GM21529 (cell line): ENCODE measurements at regions not wholly inside any gene's neighbourhood (a gene's known extent, or its start where the extent isn't known, plus 50 kb on each side); places are given as distances from the start of the nearest gene placed in this dataset.
"Not testable (repeated sequence)": the region's sequence is repeated elsewhere in the genome, so short reads cannot be mapped to it uniquely, and the experiment has no call there.

Experiments used
- ATAC-seq: cut with Tn5 transposase; IDR thresholded peaks from one replicate; pipeline ENCODE4 v1.9.1; 2021; ENCODE audit not compliant: unreplicated experiment

DNA sequence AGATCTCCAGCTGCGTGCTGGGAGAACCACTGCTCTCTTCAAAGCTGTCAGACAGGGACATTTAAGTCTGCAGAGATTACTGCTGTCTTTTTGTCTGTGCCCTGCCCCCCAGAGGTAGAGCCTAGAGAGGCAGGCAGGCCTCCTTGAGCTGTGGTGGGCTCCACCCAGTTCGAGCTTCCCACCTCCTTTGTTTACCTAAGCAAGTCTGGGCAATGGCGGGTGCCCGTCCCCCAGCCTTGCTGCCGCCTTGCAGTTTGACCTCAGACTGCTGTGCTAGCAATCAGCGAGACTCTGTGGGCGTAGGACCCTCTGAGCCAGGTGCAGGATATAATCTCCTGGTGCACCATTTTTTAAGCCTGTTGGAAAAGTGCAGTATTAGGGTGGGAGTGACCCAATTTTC is 128.6 kb downstream of the ACTR3 start:
- ATAC-seq = not testable (repeated sequence)

DNA sequence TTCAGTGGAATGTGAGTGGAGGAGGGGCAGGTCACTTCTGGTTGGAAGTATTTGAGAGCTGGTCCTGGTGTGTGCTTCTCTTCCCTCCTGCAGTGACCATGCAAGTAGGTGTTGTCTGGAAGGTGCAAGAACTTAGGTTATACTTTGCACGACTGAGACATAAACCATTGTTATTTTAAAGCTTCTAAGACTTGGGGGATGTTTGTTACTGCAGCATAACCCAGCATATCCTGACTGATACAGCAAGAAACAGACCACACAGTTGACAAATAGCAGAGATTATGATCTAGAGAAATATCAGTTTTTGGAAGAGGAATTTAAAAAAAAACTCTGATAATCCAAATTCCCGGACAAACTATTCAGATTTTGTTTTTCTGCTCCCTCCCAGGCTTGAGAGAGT is 130.8 kb downstream of the ACTR3 start:
- no peak for ATAC-seq

DNA sequence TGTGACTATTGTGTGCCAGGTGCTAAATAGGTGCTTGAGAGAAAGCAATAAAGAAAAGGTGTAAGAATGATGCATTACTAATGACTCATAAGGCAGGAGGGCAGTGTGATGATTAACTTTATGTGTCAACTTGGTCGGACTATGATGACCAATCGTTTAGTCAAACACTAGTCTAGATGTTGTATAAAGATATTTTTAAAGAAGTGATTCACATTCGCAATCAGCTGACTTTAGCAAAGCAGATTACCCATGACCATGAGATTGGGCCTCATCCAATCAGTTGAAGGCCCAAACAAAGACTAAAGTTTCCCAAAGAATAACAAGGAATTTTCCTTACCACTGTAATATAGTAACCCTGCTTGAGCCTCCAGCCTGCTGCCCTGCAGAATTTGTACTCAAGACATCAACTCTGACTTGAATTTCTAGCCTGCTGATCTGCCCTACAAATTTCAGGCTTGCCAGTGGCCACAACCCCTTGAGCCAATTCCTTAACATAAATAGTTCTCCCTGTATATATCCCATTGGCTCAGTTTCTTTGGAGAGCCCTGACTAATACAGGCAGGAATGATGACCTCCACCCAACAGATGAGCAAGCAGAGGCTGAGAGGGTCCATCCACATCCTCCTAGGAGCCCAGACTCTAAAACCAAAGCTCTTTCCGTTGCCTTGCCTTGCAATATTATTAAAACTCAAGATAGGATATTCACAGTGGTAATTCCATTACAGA is 132.6 kb downstream of the ACTR3 start:
- no peak for ATAC-seq

DNA sequence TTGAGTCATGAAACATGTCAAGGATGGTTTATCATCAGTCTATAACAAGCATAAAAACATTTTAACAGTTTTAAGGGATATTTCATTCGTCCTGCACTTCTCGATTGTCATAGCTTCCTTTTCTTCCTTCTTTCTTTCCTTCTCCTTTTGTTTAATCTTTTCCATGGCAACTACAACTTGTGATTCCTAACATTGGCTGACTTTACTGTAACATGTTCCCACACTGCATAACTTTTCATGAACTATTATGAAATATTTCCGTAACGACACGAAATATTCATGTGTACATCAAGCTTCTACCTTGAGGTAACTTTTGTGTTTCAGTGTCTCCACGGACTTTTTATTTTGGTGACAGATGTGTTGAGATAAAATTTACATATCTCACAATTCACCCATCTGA is 134.4 kb downstream of the ACTR3 start:
- no peak for ATAC-seq

DNA sequence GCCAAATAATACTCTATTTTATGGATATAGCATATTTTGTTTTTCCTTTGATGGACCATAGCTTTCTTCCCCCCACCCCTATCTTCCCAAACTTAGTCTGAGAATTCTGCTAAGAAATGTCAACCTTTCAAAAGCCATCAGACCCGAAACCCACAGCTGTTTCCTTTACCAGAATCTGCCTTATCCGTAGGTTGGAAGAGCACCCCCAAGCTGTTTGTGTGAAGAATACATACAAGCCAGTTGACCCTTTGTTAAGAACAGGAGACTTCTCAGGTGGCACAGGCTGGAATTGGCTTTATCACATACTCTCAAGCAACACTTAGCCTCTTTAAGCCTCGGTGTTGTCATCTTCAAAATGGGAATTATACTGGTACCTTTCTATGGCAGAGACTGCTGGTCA is 135.1 kb downstream of the ACTR3 start:
- ATAC-seq = no peak

DNA sequence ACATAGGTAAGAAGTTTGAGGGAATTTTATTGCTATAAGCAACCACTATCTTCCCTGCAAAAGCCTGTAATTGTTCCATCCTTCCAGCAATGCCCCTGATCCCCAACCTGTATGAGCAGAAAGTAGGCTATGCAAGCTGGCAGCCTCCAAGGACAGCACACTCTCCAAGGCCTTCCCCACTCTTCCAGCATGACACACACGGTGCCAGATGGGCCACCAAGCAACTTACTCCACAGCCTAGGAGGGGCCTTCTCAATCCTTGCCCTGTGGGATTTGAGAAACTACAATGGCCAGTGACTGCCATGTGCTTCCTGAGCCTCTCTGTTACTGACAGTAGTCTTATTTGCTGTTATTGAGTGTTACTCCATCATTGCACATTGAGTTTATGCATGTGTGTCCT is 137.5 kb downstream of the ACTR3 start:
- no peak for ATAC-seq

DNA sequence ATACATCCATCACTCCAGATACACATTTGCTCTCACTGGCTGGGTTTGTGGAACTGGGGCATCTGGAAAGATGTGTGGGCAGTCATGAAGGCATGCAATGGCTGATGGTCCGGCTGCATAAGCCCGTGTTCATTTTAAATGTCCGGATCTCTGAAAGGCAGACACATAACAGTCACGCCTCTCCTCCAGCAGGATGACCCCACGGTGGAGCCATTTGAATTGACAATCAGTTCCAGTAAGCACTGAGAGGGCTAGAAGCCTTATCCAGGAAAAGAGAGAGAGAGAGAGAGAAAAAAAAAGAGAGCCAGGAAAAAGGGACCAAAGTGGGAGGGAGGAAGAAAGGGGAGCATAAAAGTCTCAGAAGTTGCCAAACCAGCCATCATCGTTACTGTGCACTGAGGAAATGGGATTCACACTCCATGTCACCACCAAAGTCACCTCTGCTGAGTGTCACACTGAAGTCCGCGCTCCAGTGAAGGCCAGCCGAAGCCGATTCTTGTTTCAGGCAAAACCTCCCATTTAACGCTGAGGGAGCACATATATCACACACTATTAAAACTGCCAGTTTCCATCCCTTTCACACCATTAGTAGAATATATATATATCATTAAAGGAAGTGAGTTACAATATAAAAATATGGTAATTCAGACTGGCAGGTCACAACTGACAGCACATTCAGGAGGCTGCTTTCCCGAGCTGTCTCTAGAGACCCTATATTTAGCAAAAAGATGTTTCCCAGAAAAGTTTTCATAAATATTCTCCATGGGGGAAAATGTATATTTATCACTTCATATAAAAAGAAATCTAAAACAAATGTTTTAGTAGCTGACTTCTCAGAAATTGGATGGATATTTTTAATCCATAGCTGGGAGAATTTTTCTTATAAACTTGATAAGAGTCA is 142.0 kb downstream of the ACTR3 start:
- ATAC-seq = no peak

DNA sequence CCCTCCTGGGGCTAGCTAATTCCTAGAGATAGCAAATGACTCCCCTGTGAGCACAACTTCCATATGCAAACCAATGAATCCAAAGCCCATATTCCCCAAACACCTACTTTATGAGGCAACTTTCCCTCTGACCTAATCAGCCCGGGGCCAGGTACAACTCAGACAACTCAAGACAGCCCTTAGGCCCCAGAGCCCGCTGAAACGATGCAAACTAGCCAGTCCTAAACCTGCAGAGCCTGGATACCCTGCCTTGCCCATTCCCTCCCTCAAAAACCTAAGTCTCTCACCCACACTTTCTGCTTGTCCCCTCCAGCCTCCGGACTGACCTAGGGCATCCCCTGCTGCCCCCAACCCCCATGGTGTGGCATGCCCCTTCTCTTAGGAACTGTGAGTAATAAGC is 142.8 kb downstream of the ACTR3 start:
- ATAC-seq = no peak

DNA sequence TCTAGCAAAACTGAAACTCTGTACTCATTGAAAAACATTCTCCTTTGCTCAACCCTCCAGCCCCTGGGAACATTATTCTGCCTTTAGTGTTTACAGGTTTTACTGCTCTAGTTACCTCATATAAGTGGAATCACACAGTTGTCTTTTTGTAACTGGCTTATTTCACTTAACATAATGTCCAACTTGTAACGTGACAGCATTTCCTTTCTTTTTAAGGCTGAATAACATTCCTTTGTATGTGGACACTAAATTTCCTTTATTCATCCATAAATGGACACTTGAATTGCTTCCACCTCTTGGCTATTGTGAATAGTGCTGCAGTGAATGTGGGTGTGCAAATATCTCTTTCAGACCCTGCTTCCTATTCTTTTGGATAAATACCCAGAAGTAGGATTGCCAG is 144.9 kb downstream of the ACTR3 start:
- ATAC-seq = no peak

DNA sequence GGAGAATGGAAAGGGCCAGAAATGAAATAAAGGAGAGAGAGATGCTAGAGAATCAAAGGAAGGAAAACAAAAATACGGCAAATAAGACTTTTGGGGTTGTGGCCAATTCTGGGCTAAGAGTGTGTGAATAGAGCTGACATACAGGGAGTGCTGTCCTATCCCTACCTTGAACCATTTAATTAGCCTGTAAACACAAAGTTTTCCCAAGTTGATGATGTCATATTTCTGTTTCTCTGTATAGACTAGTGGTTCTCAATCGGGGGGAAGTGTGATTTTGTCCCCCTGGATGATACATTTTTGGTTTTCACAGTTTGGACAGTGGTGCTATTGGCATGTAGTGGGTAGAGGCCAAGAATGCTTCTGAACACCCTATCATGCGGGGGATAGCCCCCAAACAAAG is 148.8 kb downstream of the ACTR3 start:
- no peak for ATAC-seq

DNA sequence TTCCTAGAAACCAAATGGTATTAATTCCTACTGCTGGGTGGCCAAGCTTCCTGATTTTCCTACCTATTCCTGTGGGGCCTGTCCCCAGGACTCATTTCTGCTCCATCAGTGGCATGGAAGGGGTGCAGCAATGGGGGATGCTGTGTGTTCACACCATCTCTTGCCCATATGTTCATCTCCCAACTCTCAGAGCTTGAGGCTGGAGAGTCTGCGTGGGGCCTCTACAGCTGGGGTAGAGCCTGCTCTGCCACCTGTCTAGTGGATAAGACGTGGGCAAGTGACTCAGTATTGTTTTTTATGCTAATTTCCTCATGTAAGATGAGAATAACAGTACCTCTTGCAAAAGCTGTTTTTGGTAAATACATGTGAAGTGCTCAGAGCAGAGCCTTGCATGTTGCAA is 149.8 kb downstream of the ACTR3 start:
- no peak for ATAC-seq

DNA sequence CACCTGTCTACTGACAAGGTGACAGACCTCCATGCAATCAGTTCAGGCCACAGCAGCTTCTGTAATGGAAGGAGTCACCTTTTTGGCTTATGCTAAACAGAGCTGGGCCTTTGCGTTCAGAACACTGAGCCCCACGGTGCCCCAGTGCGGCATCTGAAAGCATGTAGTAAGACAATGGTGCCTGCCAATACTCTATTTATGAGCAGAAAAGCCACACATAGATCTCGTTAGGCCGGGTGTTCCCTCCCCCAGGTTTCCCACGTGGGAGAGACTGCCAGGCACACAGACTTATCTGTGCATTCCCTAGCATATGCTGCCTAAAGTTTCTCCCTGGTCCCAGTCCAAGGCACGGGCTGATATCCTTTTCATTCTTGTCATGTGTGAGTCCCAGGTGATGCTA is 150.9 kb downstream of the ACTR3 start:
- no peak for ATAC-seq

DNA sequence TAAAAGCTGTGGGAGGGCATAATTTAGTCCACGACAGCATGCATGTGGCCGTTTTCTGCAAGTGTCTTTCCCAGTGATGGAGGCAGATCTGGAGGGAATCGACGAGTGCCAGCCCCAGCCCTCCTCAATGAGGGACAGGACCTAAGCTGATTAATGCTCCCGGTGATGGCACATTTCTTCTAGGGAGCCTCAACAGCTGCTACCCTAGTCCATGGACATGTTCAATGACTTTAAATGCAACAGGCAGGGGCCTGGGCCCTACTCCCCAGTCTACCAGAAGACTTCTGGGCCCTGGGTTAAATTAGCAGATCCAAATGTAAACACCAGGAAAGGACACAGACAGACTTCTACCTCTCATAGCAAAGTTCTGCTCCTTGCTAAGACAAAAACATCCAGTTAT is 155.1 kb downstream of the ACTR3 start:
- ATAC-seq = no peak

DNA sequence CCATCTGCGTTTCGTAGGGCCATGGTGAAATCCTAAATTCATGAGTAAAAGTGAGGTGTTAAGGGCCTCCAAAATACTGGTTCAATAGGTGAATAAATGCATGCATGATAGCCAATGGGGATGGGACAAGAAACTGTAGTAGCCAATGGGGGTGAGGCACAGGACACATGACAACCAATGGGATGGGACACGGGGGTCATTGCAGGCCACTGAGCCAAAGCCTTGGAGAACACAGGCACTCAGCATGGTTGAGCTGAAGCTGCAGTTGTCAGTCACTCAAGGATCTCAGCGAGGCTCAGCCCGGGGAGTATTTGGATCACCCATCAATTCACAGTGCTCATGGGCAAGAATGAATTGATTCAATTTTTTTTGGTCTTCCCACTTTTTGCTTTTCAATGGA is 156.5 kb downstream of the ACTR3 start:
- ATAC-seq = no peak

DNA sequence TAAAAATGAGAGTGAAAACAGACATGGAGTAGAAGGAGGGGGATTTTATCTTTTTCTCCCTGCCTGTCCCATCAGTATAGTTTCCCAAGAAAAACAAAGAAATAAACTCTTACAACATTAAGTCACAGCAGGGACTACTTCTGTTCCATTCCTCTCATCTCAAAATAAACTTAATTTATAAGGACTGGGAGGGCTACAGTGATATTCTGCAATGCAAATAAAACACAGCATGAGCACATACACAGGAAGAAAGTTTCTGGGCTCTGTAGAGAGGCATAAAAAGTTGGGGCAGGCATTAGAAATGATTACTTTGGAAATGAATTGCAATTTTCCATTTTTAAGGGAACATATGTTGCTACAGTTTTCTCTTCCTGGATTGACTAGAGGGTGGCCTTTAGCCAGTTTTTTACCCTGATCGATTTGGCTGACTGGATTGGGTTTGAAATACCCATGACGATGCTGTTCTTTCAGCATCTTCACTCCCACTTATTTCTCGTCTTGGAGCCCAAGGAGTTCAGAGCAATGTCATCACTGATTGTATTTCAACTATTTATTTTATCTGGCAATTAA is 157.1 kb downstream of the ACTR3 start:
- ATAC-seq = no peak

DNA sequence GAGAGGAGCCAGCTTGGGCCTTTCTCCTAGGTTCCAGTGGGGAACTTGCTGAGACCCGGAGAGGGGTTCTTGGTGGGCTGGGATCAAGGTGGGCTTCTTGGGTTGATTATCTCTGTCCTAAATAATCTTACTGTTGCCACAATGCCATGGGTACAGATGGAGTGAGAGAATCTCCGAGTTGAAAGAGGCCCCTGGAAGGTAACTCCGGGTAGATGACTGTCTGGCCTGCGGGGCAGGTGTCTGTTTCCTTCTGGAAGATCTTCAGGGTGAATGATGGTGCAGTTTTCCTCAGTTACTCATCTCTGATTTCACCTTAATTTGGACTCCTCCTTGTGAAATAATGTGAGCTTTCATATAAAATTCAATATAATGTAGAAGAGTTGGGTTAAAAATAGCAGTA is 159.4 kb downstream of the ACTR3 start:
- no peak for ATAC-seq

DNA sequence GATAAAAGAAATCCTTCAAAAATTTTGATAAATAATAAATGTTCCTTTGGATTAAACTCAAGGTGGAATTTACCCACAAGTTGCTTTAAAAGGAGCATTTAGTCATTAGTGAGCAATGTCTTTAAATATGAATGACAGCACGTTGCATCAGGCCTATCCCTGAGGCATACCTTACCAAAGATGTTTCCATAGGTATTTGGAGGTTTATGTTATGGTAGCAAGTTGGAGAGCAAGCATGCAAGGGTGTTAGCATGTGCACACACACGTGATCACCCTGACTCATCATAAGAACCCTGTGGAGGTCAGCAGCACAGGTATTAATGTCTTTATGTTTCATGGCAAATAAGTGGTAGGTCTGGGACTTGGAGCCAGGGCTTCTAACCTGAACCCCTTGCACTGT is 159.9 kb downstream of the ACTR3 start:
- no peak for ATAC-seq

DNA sequence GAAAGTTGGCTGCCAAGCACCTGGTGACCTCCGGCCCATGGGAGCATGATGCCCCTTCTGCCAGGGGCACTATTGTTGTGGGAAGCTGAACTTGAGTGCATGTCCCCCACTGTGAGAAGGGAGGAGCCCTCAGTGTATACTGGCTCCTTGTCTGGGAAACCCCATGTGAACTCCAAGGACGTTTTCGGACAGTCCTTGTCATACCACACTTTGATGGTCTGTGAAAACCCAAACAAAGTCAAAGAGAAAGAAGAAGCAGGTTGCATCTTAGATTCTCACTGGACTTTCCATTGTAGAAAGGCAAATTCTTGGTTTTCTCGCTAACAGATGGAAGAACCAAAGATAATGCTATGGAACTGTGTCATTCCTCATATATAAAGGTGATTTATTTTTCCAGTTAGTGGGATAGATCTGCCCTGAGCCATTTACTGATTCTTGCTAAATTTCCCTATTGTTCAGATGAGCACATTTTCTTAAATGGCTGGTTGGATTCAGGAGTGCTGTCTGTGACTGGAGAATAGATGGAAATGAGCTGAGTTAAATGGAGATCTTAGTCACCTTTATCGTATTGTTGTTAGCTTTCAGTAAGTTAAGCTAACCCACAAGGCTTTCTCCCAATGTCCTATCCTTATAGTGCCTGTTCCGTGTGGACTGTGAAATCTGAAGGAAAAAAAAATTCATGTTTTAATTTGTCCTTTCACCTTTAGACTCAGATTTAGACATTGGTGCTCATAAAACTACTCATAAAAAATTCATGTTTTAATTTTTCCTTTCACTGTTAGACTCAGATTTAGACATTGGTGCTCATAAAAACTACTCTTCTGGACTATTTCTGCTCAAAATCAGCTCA is 166.6 kb downstream of the ACTR3 start:
- peak; percentile 92 for ATAC-seq

DNA sequence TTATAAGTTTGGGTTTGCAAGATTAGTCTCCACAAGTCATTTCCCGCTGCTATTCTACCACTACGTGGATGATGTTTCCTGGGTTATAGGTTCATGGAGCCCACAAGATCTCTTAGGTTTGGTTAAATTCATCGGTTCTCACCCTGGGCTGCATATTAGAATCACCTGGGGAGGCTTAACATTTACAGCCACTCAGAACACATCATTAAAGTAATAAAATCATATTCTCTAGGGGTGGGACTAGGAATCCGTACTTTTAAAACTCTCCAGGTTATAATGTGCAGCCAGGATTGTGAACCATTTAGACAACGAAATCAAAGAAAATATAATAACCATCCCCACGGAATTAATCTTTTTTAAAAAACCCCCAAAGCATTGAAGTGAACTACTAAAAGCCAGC is 167.7 kb downstream of the ACTR3 start:
- no peak for ATAC-seq

DNA sequence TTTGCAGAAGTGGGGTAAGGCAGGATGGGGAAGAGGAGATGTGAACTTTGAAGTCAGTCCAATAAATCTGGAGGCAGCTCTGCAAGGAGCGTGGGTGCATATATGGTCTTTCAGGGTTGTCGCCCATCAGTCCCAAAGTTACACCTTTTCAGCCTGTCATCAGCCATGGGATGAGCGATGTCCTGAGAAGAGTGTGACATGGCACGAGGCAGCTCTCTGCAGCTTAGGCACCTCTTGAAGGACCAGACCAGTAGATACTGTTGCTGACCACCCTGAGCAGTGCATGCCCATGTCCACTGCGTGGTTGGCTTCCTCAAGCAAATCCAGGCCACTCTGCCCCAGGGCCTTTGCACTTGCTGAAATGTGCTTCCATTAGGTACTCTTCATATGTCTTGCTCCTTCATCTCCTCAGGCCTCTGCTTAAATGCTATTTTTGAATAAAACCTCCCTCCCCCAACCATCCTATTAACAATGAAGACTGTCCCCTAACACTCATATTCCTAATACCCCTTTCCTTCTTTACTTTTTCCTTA is 171.7 kb downstream of the ACTR3 start:
- no peak for ATAC-seq

DNA sequence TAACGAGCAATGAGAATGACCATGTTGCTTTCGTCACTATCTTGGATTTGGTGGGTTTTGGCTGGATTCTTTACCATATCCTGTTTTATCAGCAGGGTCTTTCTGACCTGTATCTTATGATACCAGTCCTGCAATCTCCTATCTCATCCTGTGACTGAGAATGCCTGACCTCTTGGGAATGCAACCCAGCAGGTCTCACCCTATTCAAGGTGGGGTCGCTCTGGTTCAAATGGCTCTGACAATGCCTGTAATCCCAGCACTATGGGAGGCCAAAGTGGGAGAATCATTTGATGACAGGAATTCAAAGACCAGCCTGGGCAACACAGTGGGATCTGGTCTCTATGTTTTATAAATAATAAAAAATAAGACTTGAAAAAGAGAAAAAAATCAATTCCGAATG is 173.5 kb downstream of the ACTR3 start:
- no peak for ATAC-seq
